ENCODE measurements at regions not wholly inside any gene's neighbourhood (a gene's known extent, or its start where the extent isn't known, plus 50 kb on each side); places are given as distances from the start of the nearest gene placed in this dataset.

DNA sequence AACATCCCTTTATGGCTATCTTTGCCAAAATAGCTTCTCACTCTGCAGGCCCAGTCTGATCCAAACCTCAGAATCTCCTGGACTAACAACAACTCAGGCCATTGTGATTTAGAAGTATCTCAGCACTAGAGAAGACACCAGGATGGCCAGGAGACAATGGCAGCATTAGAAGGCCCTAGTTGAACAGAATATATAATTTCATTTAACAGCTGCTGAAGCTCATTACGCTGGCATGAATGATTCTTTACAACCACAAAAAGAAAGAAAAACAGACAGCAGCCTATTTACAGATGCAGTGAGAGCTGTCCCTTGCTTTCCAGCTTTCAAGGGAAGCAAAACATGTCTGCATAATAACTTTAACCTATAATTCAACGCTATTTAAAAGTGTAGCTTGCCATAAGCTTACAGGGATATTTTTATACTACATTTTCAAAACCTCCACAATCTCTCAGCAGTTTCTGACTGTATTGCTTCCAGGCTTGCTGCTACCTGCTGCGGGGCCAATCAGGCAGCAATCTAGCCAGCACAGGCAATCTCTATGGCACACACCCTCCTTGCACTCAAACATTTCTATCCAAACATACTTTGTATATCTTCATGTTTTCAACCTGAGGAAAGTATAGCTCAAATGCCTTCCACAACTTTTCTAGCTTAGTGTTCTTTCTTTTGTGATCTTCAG lies 107.3 kb downstream of the OGFRL1 start:
- Histone ChIP-seq H3K4me3 (ENCODE audit: low read length in 2 of 2) (no peak overlapping the region), H3K4me1 (ENCODE audit: control insufficient read depth, insufficient read depth, low read length) (peaks cover 27% of the 10 kb centered on the region), H3K36me3 (ENCODE audit: control insufficient read depth in 2 of 2, insufficient read depth in 2 of 2, low read length in 2 of 2) (peaks cover 5 to 7% of the 10 kb centered on the region in 2 donors), H3K9me3 (ENCODE audit: control insufficient read depth in 2 of 2, low read length in 2 of 2) (no peaks in the 10 kb centered on the region), H3K27ac (ENCODE audit: low read length) (peak overlapping the region; percentile 37), H3K9ac (ENCODE audit: low read length in 2 of 2) (no peak overlapping the region), H3K27me3 (ENCODE audit: control insufficient read depth in 1 of 2, insufficient read depth in 2 of 2, low read length in 2 of 2) (no peaks in the 10 kb centered on the region)

DNA sequence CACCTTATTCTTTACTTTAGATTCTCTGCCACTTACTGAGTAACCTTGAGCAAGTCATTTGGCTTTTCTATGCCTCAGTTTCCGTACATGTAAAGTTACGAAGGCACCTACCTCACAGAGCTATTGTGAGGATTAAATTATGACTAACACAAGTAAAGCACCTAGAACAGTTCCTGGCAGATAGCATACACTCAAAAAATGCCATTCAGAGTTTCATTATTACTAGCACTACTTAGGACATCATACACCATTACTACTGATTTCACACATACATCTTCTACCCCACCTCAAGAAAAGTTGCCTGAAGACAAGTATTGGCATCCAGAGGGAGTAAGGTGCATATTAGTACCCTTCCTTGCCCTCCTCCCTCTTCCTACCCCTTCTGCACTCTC lies 107.8 kb downstream of the OGFRL1 start:
- H3K9me3 ChIP-seq (ENCODE audit: control insufficient read depth in 2 of 2, low read length in 2 of 2): no peaks in the 10 kb centered on the region
- peak overlapping the region; percentile 37 for H3K27ac ChIP-seq (ENCODE audit: low read length)
- H3K36me3 ChIP-seq (ENCODE audit: control insufficient read depth in 2 of 2, insufficient read depth in 2 of 2, low read length in 2 of 2): peaks cover 5 to 7% of the 10 kb centered on the region in 2 donors
- H3K27me3 ChIP-seq (ENCODE audit: control insufficient read depth in 1 of 2, insufficient read depth in 2 of 2, low read length in 2 of 2): no peaks in the 10 kb centered on the region
- peaks cover 27% of the 10 kb centered on the region for H3K4me1 ChIP-seq (ENCODE audit: control insufficient read depth, insufficient read depth, low read length)
- no peak overlapping the region for H3K4me3 ChIP-seq (ENCODE audit: low read length in 2 of 2)
- H3K9ac ChIP-seq (ENCODE audit: low read length in 2 of 2): no peak overlapping the region

DNA sequence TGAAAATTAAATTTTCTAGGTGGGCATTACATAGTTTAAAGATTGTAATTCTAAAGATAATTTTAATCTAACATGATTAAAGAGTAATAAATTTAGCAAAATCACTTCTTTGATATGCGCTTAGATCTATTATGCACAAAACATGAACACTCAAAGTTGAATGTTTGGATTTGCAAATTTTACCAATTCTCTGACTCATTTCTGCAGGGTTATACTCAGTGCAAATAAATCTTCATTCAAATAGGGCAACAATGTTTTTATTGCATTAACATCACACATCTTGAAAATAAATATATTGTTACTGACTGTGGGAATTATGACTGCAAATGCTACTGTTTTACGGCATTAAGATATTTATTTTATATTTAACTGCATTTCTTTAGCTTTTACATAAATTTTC lies 110.7 kb downstream of the OGFRL1 start:
- Histone ChIP-seq H3K9ac (ENCODE audit: low read length in 2 of 2) (no peak overlapping the region), H3K9me3 (ENCODE audit: control insufficient read depth in 2 of 2, low read length in 2 of 2) (no peaks in the 10 kb centered on the region), H3K27me3 (ENCODE audit: control insufficient read depth in 1 of 2, insufficient read depth in 2 of 2, low read length in 2 of 2) (no peaks in the 10 kb centered on the region), H3K4me3 (ENCODE audit: low read length in 2 of 2) (no peak overlapping the region), H3K27ac (ENCODE audit: low read length) (no peak overlapping the region), H3K36me3 (ENCODE audit: control insufficient read depth in 2 of 2, insufficient read depth in 2 of 2, low read length in 2 of 2) (peaks cover 5 to 7% of the 10 kb centered on the region in 2 donors), H3K4me1 (ENCODE audit: control insufficient read depth, insufficient read depth, low read length) (peaks cover 21% of the 10 kb centered on the region)

DNA sequence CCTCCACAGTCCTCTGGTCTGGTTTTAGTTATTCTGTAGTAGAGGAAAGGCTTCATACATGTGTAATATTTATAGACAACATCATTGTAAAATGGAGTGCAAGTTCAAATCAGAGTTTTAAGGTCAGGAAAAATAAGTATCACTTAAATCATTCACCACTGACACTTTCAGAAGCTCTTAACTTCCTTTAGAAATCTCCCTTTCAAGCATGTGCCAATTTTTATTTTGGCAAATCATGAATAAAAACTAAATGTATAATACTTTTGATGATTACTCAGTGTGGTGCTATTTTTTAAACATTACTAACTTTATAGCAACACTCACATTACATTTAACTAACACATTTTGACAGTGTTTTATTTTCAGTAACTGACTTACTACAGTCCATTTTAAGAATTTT lies 112.2 kb downstream of the OGFRL1 start:
- no peak overlapping the region for H3K9ac ChIP-seq (ENCODE audit: low read length in 2 of 2)
- no peak overlapping the region for H3K27ac ChIP-seq (ENCODE audit: low read length)
- H3K36me3 ChIP-seq (ENCODE audit: control insufficient read depth in 2 of 2, insufficient read depth in 2 of 2, low read length in 2 of 2): peaks cover 5 to 7% of the 10 kb centered on the region in 2 donors
- no peaks in the 10 kb centered on the region for H3K9me3 ChIP-seq (ENCODE audit: control insufficient read depth in 2 of 2, low read length in 2 of 2)
- peaks cover 18% of the 10 kb centered on the region for H3K4me1 ChIP-seq (ENCODE audit: control insufficient read depth, insufficient read depth, low read length)
- H3K27me3 ChIP-seq (ENCODE audit: control insufficient read depth in 1 of 2, insufficient read depth in 2 of 2, low read length in 2 of 2): no peaks in the 10 kb centered on the region
- no peak overlapping the region for H3K4me3 ChIP-seq (ENCODE audit: low read length in 2 of 2)

DNA sequence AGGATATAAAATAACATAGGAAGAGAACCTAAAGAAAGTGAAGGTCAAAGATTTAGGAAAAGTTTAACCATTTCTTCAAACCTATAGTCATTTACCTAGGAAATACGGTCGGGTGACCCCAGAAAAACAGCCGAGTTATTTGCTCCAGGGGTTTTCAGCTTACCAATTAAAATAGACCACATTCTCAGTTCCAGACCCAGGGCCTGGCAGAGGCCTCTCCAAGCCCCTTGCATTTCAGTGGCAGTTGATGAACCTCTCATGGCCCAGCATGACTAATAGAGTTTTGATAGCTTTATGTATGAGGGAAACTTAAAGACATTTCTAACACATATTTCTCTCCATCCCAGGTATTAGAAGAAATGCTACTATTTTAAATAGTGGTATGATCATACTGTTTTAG lies 113.5 kb downstream of the OGFRL1 start:
- H3K4me3 ChIP-seq (ENCODE audit: low read length in 2 of 2): no peak overlapping the region
- H3K9ac ChIP-seq (ENCODE audit: low read length in 2 of 2): no peak overlapping the region
- peaks cover 4 to 5% of the 10 kb centered on the region in 2 donors for H3K36me3 ChIP-seq (ENCODE audit: control insufficient read depth in 2 of 2, insufficient read depth in 2 of 2, low read length in 2 of 2)
- no peaks in the 10 kb centered on the region for H3K27me3 ChIP-seq (ENCODE audit: control insufficient read depth in 1 of 2, insufficient read depth in 2 of 2, low read length in 2 of 2)
- H3K4me1 ChIP-seq (ENCODE audit: control insufficient read depth, insufficient read depth, low read length): peaks cover 8% of the 10 kb centered on the region
- H3K27ac ChIP-seq (ENCODE audit: low read length): no peak overlapping the region
- no peaks in the 10 kb centered on the region for H3K9me3 ChIP-seq (ENCODE audit: control insufficient read depth in 2 of 2, low read length in 2 of 2)

DNA sequence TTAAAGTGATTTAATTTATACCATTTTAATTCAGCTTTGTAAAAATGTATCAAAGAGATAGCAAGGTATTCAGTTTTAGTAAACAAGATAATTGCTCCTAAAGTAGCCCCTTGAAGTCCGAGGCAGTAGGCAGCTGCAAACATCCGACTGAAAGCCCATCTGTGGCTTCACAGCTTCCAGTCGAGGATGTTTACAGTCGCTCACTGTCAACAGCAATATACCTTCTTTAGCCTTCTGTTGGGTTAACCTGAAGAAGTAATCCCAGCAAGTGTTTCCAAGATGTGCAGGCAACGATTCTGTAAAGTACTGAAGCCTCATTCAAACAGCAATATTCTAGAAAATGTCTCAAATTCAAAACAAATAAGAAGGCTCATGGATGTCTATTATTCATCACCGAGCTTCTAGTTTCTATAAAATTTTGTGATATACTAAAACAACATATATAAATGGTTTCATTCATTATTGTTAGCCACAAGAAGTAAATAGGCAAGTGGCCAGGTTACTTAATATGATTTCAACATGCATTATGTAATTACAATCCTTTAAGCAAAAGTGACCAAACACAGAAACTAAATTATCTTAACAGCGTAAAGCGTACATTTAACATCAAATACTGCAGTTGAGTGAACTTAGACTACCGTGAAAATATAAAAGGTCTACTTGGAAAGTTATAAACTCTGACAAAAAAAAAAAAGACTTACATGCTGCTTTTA lies 115.0 kb downstream of the OGFRL1 start:
- Histone ChIP-seq H3K27ac (ENCODE audit: low read length) (no peak overlapping the region), H3K9ac (ENCODE audit: low read length in 2 of 2) (no peak overlapping the region), H3K4me3 (ENCODE audit: low read length in 2 of 2) (peak overlapping the region in 1 of 2 donors; percentile 44), H3K27me3 (ENCODE audit: control insufficient read depth in 1 of 2, insufficient read depth in 2 of 2, low read length in 2 of 2) (no peaks in the 10 kb centered on the region), H3K9me3 (ENCODE audit: control insufficient read depth in 2 of 2, low read length in 2 of 2) (no peaks in the 10 kb centered on the region), H3K36me3 (ENCODE audit: control insufficient read depth in 2 of 2, insufficient read depth in 2 of 2, low read length in 2 of 2) (no peaks in the 10 kb centered on the region), H3K4me1 (ENCODE audit: control insufficient read depth, insufficient read depth, low read length) (peaks cover 12% of the 10 kb centered on the region)

DNA sequence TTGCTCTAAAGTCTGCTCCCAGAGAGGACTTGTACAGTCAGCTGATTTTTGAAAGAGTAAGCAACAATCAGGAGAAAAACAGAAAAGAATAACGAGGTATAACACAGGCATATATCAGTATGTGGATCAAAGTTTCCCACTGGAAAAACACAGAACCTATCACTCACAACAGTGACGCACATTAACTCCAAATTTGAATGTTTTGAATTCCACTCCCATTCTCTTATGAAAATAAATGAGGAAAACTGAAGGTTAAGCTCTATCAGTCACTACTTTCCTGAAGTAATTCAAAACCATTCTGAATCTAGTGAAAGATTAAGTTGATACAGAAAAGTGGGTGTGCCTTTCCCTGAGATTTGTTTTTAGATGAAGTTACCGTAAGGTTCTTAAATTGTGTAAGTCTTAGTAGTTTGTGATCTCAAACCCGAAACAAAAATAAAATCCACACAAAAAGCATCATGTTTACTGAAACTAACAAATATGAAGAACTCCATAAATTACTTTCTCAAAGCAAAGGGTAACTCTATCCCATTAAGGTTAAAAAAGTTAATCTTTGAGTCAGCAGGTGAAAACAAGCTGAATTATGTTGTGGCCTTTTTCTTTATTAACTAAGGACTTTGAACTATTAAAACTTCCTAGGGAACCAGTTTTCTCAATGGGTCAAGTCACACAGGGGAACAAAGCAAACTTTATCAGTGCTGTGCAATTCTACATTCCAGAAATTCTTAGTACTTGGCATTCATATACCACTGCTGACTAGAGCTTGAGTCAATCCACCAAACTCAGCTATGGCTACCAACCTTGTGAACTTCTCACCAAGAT lies 115.7 kb downstream of the OGFRL1 start:
- no peaks in the 10 kb centered on the region for H3K36me3 ChIP-seq (ENCODE audit: control insufficient read depth in 2 of 2, insufficient read depth in 2 of 2, low read length in 2 of 2)
- H3K27ac ChIP-seq (ENCODE audit: low read length): peak overlapping the region; percentile 6
- H3K9ac ChIP-seq (ENCODE audit: low read length in 2 of 2): no peak overlapping the region
- no peak overlapping the region for H3K4me3 ChIP-seq (ENCODE audit: low read length in 2 of 2)
- no peaks in the 10 kb centered on the region for H3K27me3 ChIP-seq (ENCODE audit: control insufficient read depth in 1 of 2, insufficient read depth in 2 of 2, low read length in 2 of 2)
- H3K4me1 ChIP-seq (ENCODE audit: control insufficient read depth, insufficient read depth, low read length): peaks cover 15% of the 10 kb centered on the region
- H3K9me3 ChIP-seq (ENCODE audit: control insufficient read depth in 2 of 2, low read length in 2 of 2): no peaks in the 10 kb centered on the region

DNA sequence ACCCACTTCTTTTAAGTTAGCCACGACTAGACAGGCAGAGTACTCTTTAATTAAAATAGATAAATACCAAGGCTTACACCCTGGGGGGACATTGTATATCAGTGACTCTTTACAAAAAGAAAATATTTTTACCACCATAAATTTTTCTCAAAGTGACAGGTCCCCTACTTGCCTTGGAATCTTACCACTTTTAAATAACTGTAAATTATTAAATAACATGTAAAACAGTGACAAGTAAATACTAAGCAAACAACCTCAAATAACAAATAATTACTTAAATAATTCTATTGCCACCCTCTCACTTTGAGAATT lies 116.3 kb downstream of the OGFRL1 start:
- H3K9ac ChIP-seq (ENCODE audit: low read length in 2 of 2): no peak overlapping the region
- H3K4me1 ChIP-seq (ENCODE audit: control insufficient read depth, insufficient read depth, low read length): peaks cover 15% of the 10 kb centered on the region
- peaks cover 0 to under 1% of the 10 kb centered on the region in 2 donors for H3K36me3 ChIP-seq (ENCODE audit: control insufficient read depth in 2 of 2, insufficient read depth in 2 of 2, low read length in 2 of 2)
- no peaks in the 10 kb centered on the region for H3K9me3 ChIP-seq (ENCODE audit: control insufficient read depth in 2 of 2, low read length in 2 of 2)
- H3K4me3 ChIP-seq (ENCODE audit: low read length in 2 of 2): no peak overlapping the region
- peak overlapping the region; percentile 6 for H3K27ac ChIP-seq (ENCODE audit: low read length)
- H3K27me3 ChIP-seq (ENCODE audit: control insufficient read depth in 1 of 2, insufficient read depth in 2 of 2, low read length in 2 of 2): no peaks in the 10 kb centered on the region

DNA sequence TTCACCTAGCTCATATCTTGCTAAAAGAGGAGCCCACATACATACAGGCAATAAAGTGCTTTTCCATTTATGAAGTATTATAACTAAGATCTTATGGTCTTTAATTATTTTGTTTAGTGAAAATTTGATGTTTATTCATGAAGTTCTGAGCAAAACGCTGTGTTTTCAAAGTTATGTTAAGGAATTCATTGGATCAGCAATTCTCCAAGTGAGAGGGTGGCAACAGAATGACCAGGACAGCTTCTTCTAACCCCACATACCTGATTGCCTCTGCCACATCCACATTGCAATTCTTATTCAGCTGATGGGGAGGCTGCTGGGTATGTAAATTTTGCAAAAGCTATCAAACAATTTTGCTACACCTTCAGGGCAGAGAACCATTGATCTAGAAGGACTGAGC lies 116.8 kb downstream of the OGFRL1 start:
- H3K9me3 ChIP-seq (ENCODE audit: control insufficient read depth in 2 of 2, low read length in 2 of 2): no peaks in the 10 kb centered on the region
- no peak overlapping the region for H3K27ac ChIP-seq (ENCODE audit: low read length)
- H3K4me1 ChIP-seq (ENCODE audit: control insufficient read depth, insufficient read depth, low read length): peaks cover 15% of the 10 kb centered on the region
- no peaks in the 10 kb centered on the region for H3K27me3 ChIP-seq (ENCODE audit: control insufficient read depth in 1 of 2, insufficient read depth in 2 of 2, low read length in 2 of 2)
- H3K36me3 ChIP-seq (ENCODE audit: control insufficient read depth in 2 of 2, insufficient read depth in 2 of 2, low read length in 2 of 2): peaks cover 0 to 2% of the 10 kb centered on the region in 2 donors
- H3K4me3 ChIP-seq (ENCODE audit: low read length in 2 of 2): no peak overlapping the region
- H3K9ac ChIP-seq (ENCODE audit: low read length in 2 of 2): no peak overlapping the region

DNA sequence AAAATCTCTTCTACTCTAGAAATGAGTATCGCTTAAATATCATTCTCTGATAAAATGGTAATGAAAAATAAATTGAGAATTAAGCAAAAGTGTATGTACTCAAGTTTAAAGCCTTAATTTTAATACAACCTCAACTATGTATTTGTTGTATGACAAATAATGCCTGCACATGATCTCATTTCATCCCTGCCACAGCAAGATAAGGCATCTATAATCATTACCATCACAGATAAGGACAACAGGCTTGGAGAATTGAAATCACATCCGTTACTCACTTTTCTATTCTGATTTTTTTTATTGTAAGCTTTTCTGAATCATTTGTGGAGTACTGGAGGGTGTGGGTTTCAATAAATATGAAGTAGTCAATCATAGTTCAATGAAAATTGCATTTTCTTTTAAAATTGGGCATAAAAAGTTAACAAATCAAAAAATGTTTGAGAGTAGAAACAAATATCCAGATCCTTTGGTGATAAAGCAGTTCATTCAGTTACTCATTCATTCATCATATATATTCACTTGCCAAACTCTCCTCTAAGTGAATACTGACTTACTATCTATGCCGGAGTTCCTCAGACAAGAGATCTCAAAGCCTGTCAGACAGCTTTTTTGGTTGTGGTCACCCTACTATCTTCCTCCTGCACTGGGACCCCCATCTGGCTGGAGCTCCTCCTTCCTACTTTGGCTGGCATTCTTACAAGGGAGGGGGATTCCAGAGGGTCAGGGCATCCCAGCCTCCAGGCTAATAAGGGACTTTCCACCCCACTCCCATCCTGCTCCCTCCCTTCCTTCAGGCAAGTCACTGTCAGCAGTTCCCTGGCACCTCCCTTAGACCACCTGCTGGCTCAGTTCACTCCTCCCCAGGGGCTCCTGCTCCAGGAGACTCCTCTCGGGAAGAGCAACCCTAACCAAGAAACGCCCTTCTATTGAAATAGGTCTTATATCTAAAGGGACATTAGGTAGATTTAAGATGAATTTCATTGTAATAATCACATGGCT lies 118.6 kb downstream of the OGFRL1 start:
- peaks cover 12% of the 10 kb centered on the region for H3K4me1 ChIP-seq (ENCODE audit: control insufficient read depth, insufficient read depth, low read length)
- no peak overlapping the region for H3K27ac ChIP-seq (ENCODE audit: low read length)
- H3K27me3 ChIP-seq (ENCODE audit: control insufficient read depth in 1 of 2, insufficient read depth in 2 of 2, low read length in 2 of 2): no peaks in the 10 kb centered on the region
- H3K9me3 ChIP-seq (ENCODE audit: control insufficient read depth in 2 of 2, low read length in 2 of 2): no peaks in the 10 kb centered on the region
- no peak overlapping the region for H3K9ac ChIP-seq (ENCODE audit: low read length in 2 of 2)
- H3K4me3 ChIP-seq (ENCODE audit: low read length in 2 of 2): no peak overlapping the region
- peaks cover 0 to 2% of the 10 kb centered on the region in 2 donors for H3K36me3 ChIP-seq (ENCODE audit: control insufficient read depth in 2 of 2, insufficient read depth in 2 of 2, low read length in 2 of 2)

Data from stomach smooth muscle (tissue), 2 donors.